ENCODE measurements at regions not wholly inside any gene's neighbourhood (a gene's known extent, or its start where the extent isn't known, plus 50 kb on each side); places are given as distances from the start of the nearest gene placed in this dataset.

DNA sequence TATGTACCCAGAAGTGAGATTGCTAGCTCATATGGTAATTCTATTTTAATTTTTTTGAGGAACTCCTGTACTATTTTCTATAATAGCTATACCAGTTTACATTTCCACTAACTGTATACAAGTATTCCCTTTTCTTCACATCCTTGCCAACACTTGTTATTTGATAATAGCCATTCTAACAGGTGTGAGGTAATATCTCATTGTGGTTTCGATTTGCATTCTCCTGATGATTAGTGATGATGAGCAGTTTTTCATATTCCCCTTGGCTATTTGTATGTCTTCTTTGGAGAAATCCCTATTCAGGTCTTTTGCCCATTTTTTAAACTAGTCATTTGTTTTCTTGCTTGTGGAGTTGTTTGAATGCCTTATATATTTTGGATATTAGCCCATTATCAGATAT lies 121.3 kb downstream of the BBS10 start:
- TF ChIP-seq MEF2A (IDR thresholded peaks at IDR 0.05; ENCODE audit: borderline replicate concordance, low read depth) (no peak), REST (IDR thresholded peaks at IDR 0.05; ENCODE audit: low read depth, low read length) (no peak), RAD21 (IDR thresholded peaks at IDR 0.05; ENCODE audit: low read length) (no peak), EP300 (IDR thresholded peaks at IDR 0.05; ENCODE audit: borderline replicate concordance in 1 of 2, low read depth in 1 of 2, low read length in 1 of 2) (no peak), YY1 (IDR thresholded peaks at IDR 0.05; ENCODE audit: low read depth) (no peak), NRF1 (IDR thresholded peaks at IDR 0.05; ENCODE audit: low read depth, low read length) (no peak), TEAD4 (IDR thresholded peaks at IDR 0.05; ENCODE audit: borderline replicate concordance, insufficient read depth) (no peak), POLR2AphosphoS5 (IDR thresholded peaks at IDR 0.05; ENCODE audit: low read depth, low read length) (no peak), SMC3 (IDR thresholded peaks at IDR 0.05; ENCODE audit: low read depth, low read length) (no peak)
- TF ChIP-seq, protein P1, sequence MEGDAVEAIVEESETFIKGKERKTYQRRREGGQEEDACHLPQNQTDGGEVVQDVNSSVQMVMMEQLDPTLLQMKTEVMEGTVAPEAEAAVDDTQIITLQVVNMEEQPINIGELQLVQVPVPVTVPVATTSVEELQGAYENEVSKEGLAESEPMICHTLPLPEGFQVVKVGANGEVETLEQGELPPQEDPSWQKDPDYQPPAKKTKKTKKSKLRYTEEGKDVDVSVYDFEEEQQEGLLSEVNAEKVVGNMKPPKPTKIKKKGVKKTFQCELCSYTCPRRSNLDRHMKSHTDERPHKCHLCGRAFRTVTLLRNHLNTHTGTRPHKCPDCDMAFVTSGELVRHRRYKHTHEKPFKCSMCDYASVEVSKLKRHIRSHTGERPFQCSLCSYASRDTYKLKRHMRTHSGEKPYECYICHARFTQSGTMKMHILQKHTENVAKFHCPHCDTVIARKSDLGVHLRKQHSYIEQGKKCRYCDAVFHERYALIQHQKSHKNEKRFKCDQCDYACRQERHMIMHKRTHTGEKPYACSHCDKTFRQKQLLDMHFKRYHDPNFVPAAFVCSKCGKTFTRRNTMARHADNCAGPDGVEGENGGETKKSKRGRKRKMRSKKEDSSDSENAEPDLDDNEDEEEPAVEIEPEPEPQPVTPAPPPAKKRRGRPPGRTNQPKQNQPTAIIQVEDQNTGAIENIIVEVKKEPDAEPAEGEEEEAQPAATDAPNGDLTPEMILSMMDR (IDR thresholded peaks at IDR 0.05) = no peak
